GM18520 (cell line): ENCODE measurements at regions not wholly inside any gene's neighbourhood (a gene's known extent, or its start where the extent isn't known, plus 50 kb on each side); places are given as distances from the start of the nearest gene placed in this dataset.
"Not testable (repeated sequence)": the region's sequence is repeated elsewhere in the genome, so short reads cannot be mapped to it uniquely, and the experiment has no call there.

Experiments
- ATAC-seq: cut with Tn5 transposase; IDR thresholded peaks from one replicate; pipeline ENCODE4 v1.9.1; 2021; ENCODE audit not compliant: unreplicated experiment

GRCh38 chr11:123344790-123345357 lies 85.2 kb upstream of the GRAMD1B start:
- ATAC-seq, result no peak

- ATAC-seq, result not testable (repeated sequence)
Measured at GRCh38 chr11:123344188-123344587, 85.9 kb upstream of the GRAMD1B start.

GRCh38 chr11:123338997-123339752 lies 90.9 kb upstream of the GRAMD1B start:
- no peak for ATAC-seq

GRCh38 chr11:123338266-123338800 lies 91.7 kb upstream of the GRAMD1B start:
- no peak for ATAC-seq

GRCh38 chr11:123334925-123335324 lies 95.1 kb upstream of the GRAMD1B start:
- no peak for ATAC-seq

- ATAC-seq, result not testable (repeated sequence)
Measured at GRCh38 chr11:123332577-123332976, 97.5 kb upstream of the GRAMD1B start.

- ATAC-seq, result no peak
Measured at GRCh38 chr11:123330948-123331347, 99.1 kb upstream of the GRAMD1B start.

- ATAC-seq, result no peak
Measured at GRCh38 chr11:123330471-123330870, 99.6 kb upstream of the GRAMD1B start.

- no peak for ATAC-seq
Measured at GRCh38 chr11:123330071-123330470, 100.0 kb upstream of the GRAMD1B start.

GRCh38 chr11:123328281-123328867 lies 101.7 kb upstream of the GRAMD1B start:
- no peak for ATAC-seq

GRCh38 chr11:123325533-123325932 lies 104.5 kb upstream of the GRAMD1B start:
- ATAC-seq, result no peak

- ATAC-seq, result no peak
Measured at GRCh38 chr11:123323568-123323967, 106.5 kb upstream of the GRAMD1B start.

GRCh38 chr11:123321636-123322035 lies 108.4 kb upstream of the GRAMD1B start:
- ATAC-seq, result no peak

GRCh38 chr11:123318623-123319022 lies 111.4 kb upstream of the GRAMD1B start:
- no peak for ATAC-seq

GRCh38 chr11:123318132-123318531 lies 111.9 kb upstream of the GRAMD1B start:
- not testable (repeated sequence) for ATAC-seq

- no peak for ATAC-seq
Measured at GRCh38 chr11:123316003-123316402, 114.1 kb upstream of the GRAMD1B start.

- no peak for ATAC-seq
Measured at GRCh38 chr11:123314972-123315371, 115.1 kb upstream of the GRAMD1B start.

- no peak for ATAC-seq
Measured at GRCh38 chr11:123313262-123313661, 116.8 kb upstream of the GRAMD1B start.

GRCh38 chr11:123308077-123308476 lies 113.0 kb upstream of the CLMP start:
- ATAC-seq, result no peak

GRCh38 chr11:123307276-123307675 lies 112.2 kb upstream of the CLMP start:
- no peak for ATAC-seq

- ATAC-seq, result no peak
Measured at GRCh38 chr11:123306531-123306930, 111.5 kb upstream of the CLMP start.
